Thyroid gland (tissue), 4 donors: ENCODE measurements at regions not wholly inside any gene's neighbourhood (a gene's known extent, or its start where the extent isn't known, plus 50 kb on each side); places are given as distances from the start of the nearest gene placed in this dataset.

Experiments
- CTCF ChIP-seq, 6 experiments: fragments of 200-600 bp in 3 of 6; fragments of 450-650 bp in 3 of 6; sonication (generic) in 3 of 6; IDR thresholded peaks; one replicate each; pipeline ENCODE4 v1.5.1; 2016 to 2019; ENCODE audit warnings: antibody characterized with exemption in 6 of 6, mild to moderate bottlenecking in 2 of 6, inconsistent platforms in 1 of 6, moderate library complexity in 1 of 6
- POLR2A ChIP-seq, 2 donors: fragments of 450-650 bp; IDR thresholded peaks; one replicate each; pipeline ENCODE4 v1.6.1; 2017; ENCODE audit warnings: antibody characterized with exemption in 2 of 2, mild to moderate bottlenecking in 2 of 2, moderate library complexity in 1 of 2

- TF ChIP-seq CTCF (IDR thresholded peaks at IDR 0.05), result no peak
- TF ChIP-seq POLR2A (IDR thresholded peaks at IDR 0.05), result no peak
Observed at GRCh38 chr3:158974904-158975303, 173.1 kb downstream of the MFSD1 start.
